ENCODE measurements at regions not wholly inside any gene's neighbourhood (a gene's known extent, or its start where the extent isn't known, plus 50 kb on each side); places are given as distances from the start of the nearest gene placed in this dataset.

- no peak for TF ChIP-seq MEIS1 (CRISPR knock-in tag; IDR thresholded peaks at IDR 0.05; ENCODE audit: borderline replicate concordance)
- TF ChIP-seq ZBTB1 (tag by site-specific recombination; IDR thresholded peaks at IDR 0.05): no peak
- TF ChIP-seq ZBTB21 (tag by site-specific recombination; IDR thresholded peaks at IDR 0.05): no peak
- no peak for TF ChIP-seq PRDM4 (tag by site-specific recombination; IDR thresholded peaks at IDR 0.05)
- TF ChIP-seq CTCF (tag by site-specific recombination; IDR thresholded peaks at IDR 0.05): no peak
- TF ChIP-seq ZFP3 (tag by site-specific recombination; IDR thresholded peaks at IDR 0.05; ENCODE audit: low read depth): no peak
- no peak for TF ChIP-seq ZNF561 (tag by site-specific recombination; IDR thresholded peaks at IDR 0.05; ENCODE audit: borderline replicate concordance)
- TF ChIP-seq ZNF600 (tag by site-specific recombination; IDR thresholded peaks at IDR 0.05): no peak
These were observed 243.5 kb downstream of the ASXL3 start for GRCh38 chr18:33821503-33821902.

Data from HEK293 (cell line).